CD4-positive, alpha-beta memory T cell (primary cell): ENCODE measurements at regions not wholly inside any gene's neighbourhood (a gene's known extent, or its start where the extent isn't known, plus 50 kb on each side); places are given as distances from the start of the nearest gene placed in this dataset.
"Not testable (repeated sequence)": the region's sequence is repeated elsewhere in the genome, so short reads cannot be mapped to it uniquely, and the experiment has no call there.

Experiments
- CTCF ChIA-PET: fragments of 350-600 bp; sonication (Branson Sonifier 250); formaldehyde crosslinking; loops from one replicate; lab custom pipeline; 2021; ENCODE audit warnings: inconsistent platforms; ENCODE audit not compliant: partially characterized antibody; lab: Charles Lee
- POLR2A ChIA-PET: fragments of 350-600 bp; sonication (Branson Sonifier 250); formaldehyde crosslinking; loops from one replicate; lab custom pipeline; 2021; ENCODE audit not compliant: partially characterized antibody; lab: Charles Lee
- DNase-seq, 5 donors: peaks; one replicate each; pipeline versions ENCODE4 v3.0.0 to v3.0.0-alpha.2; 2020 to 2022; ENCODE audit warnings: mixed read lengths in 1 of 5
- H3K27ac ChIP-seq: one replicate; pipeline ENCODE4 v1.7.0; 2013; ENCODE audit warnings: low read depth, low read length
- H3K27me3 ChIP-seq: 2 replicates; pipeline ENCODE4 v1.7.0; 2013; ENCODE audit warnings: mild to moderate bottlenecking, low read length, moderate library complexity; ENCODE audit not compliant: insufficient read depth
- H3K36me3 ChIP-seq: 2 replicates; pipeline ENCODE4 v1.7.0; 2013; ENCODE audit warnings: mild to moderate bottlenecking, low read length, moderate library complexity; ENCODE audit not compliant: insufficient read depth
- H3K4me1 ChIP-seq: 2 replicates; pipeline ENCODE4 v1.7.0; 2013; ENCODE audit warnings: mild to moderate bottlenecking, low read length, moderate library complexity; ENCODE audit not compliant: insufficient read depth
- H3K4me3 ChIP-seq, 2 donors: one replicate each; pipeline ENCODE4 v1.7.0; 2013; ENCODE audit warnings: low read length in 2 of 2, mild to moderate bottlenecking in 1 of 2
- H3K9me3 ChIP-seq, 2 donors: one replicate each; pipeline ENCODE4 v1.7.0; 2013; ENCODE audit warnings: low read length in 2 of 2, control low read depth in 1 of 2; ENCODE audit not compliant: control insufficient read depth in 1 of 2
- H3K27ac Mint-ChIP-seq, 7 donors: one replicate each; pipeline ENCODE4 v1.8.0; 2020 to 2021; ENCODE audit warnings: mixed read lengths in 7 of 7, mild to moderate bottlenecking in 6 of 7, inconsistent platforms in 3 of 7, moderate library complexity in 3 of 7
- H3K27me3 Mint-ChIP-seq, 2 donors: one replicate each; pipeline ENCODE4 v1.8.0; 2020 to 2021; ENCODE audit warnings: mixed read lengths in 2 of 2
- H3K36me3 Mint-ChIP-seq, 2 donors: one replicate each; pipeline ENCODE4 v1.8.0; 2020 to 2021; ENCODE audit warnings: mixed read lengths in 2 of 2, inconsistent platforms in 1 of 2, mild to moderate bottlenecking in 1 of 2
- H3K4me1 Mint-ChIP-seq, 4 donors: one replicate each; pipeline ENCODE4 v1.8.0; 2020 to 2021; ENCODE audit warnings: mixed read lengths in 4 of 4, mild to moderate bottlenecking in 1 of 4
- H3K4me3 Mint-ChIP-seq, 8 donors: one replicate each; pipeline ENCODE4 v1.8.0; 2020 to 2021; ENCODE audit warnings: mixed read lengths in 8 of 8, mild to moderate bottlenecking in 7 of 8, moderate library complexity in 6 of 8, inconsistent platforms in 3 of 8
- H3K9me3 Mint-ChIP-seq, 8 donors: one replicate each; pipeline ENCODE4 v1.8.0; 2020 to 2021; ENCODE audit warnings: mixed read lengths in 8 of 8, mild to moderate bottlenecking in 5 of 8, inconsistent platforms in 3 of 8, moderate library complexity in 1 of 8
- intact Hi-C: fragments of 100-400 bp; cut with micrococcal nuclease; formaldehyde crosslinking; loops from one replicate; pipeline ENCODE4 v1.15.1; 2023

DNA sequence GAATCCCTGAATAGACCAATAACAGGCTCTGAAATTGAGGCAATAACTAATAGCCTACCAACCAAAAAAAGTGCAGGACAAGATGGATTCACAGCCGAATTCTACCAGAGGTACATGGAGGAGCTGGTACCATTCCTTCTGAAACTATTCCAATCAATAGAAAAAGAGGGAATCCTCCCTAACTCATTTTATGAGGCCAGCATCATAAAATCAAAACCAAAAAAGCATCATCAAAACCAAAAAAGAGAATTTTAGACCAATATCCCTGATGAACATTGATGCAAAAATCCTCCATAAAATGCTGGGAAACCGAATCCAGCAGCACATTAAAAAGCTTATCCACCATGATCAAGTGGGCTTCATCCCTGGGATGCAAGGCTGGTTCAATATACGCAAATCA, 246.2 kb upstream of the THUMPD2 start:
- intact Hi-C loops, H3K36me3 ChIP-seq, CTCF ChIA-PET, H3K4me1 Mint-ChIP-seq, H3K27me3 Mint-ChIP-seq, H3K27ac Mint-ChIP-seq, H3K4me3 ChIP-seq, POLR2A ChIA-PET, H3K27ac ChIP-seq, H3K9me3 ChIP-seq, H3K36me3 Mint-ChIP-seq, H3K4me1 ChIP-seq, DNase-seq, H3K27me3 ChIP-seq, H3K4me3 Mint-ChIP-seq: not testable (repeated sequence)
- peaks cover 3 to 42% (median 23%) of the 10 kb centered on the region in 8 donors for H3K9me3 Mint-ChIP-seq

DNA sequence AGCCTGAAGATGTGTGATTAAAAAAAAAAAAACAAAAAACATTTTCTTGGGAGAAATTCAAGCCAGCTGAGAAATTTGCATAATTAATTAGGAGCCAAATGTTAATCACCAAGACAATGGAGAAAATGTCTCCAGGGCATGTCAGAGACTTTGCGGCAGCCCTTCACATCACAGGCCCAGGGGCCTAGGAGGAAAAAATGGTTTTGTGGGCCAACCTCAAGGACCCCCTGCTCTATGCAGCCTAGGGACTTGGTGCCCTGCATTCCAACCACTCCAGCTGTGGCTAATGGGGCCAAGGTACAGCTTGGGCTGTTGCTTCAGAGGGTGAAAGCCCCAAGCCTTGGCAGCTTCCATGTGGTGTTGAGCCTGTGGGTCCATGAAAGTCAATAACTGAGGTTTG, 241.9 kb upstream of the THUMPD2 start:
- H3K4me1 Mint-ChIP-seq = no peaks in the 10 kb centered on the region
- Histone ChIP-seq H3K9me3 (no peaks in the 10 kb centered on the region), H3K27ac (no peak overlapping the region), H3K4me3 (no peak overlapping the region), H3K36me3 (no peaks in the 10 kb centered on the region), H3K4me1 (no peaks in the 10 kb centered on the region), H3K27me3 (no peaks in the 10 kb centered on the region)
- no peaks in the 10 kb centered on the region for H3K36me3 Mint-ChIP-seq
- no peaks in the 10 kb centered on the region for H3K27me3 Mint-ChIP-seq
- no peak overlapping the region for H3K27ac Mint-ChIP-seq
- no peak for DNase-seq
- ChIA-PET CTCF (no interaction called here), POLR2A (no interaction called here)
- H3K9me3 Mint-ChIP-seq = peaks cover 5 to 48% (median 24%) of the 10 kb centered on the region in 8 donors
- intact Hi-C loops = no loop called here
- H3K4me3 Mint-ChIP-seq = no peak overlapping the region

DNA sequence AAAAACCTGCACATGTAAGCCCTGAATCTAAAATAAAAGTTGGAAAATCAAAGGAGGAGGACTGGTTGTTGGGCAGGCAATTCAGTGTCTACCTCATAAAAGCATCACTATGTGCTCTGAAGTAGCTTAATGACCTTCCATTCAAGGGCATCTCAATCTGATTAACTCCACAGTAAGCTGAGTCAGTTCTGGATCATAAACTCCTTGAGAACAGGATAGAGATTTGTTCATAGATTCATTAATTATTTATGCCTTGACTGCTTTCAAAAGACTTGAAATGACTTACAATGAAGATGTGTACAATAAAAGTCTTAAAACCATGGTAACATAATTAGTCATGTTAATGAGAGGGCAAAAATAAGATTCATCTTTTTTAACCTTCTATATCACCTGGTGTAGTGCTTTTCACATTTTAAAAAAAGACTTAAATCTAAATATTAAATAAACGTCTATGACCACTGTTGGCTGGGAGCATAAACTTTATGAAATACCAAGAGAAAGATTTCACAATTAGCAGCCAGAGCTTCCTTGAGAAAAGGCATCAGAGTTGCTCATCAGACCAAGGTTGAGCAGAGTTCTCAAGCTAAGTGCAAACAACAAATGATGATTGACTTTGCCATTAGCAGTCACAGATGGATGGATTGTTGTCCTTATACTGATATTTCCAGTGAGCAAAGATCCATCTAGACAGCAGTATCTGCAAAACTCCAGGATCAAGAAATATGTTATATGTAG, 237.3 kb upstream of the THUMPD2 start:
- Histone ChIP-seq H3K27me3 (no peaks in the 10 kb centered on the region), H3K27ac (no peak overlapping the region), H3K36me3 (no peaks in the 10 kb centered on the region), H3K9me3 (no peaks in the 10 kb centered on the region), H3K4me3 (no peak overlapping the region), H3K4me1 (no peaks in the 10 kb centered on the region)
- H3K4me1 Mint-ChIP-seq = no peaks in the 10 kb centered on the region
- H3K36me3 Mint-ChIP-seq = no peaks in the 10 kb centered on the region
- peaks cover 3 to 22% (median 18%) of the 10 kb centered on the region in 8 donors for H3K9me3 Mint-ChIP-seq
- intact Hi-C loops = no loop called here
- H3K4me3 Mint-ChIP-seq = no peak overlapping the region
- DNase-seq = no peak
- ChIA-PET CTCF (no interaction called here), POLR2A (no interaction called here)
- no peak overlapping the region for H3K27ac Mint-ChIP-seq
- no peaks in the 10 kb centered on the region for H3K27me3 Mint-ChIP-seq

DNA sequence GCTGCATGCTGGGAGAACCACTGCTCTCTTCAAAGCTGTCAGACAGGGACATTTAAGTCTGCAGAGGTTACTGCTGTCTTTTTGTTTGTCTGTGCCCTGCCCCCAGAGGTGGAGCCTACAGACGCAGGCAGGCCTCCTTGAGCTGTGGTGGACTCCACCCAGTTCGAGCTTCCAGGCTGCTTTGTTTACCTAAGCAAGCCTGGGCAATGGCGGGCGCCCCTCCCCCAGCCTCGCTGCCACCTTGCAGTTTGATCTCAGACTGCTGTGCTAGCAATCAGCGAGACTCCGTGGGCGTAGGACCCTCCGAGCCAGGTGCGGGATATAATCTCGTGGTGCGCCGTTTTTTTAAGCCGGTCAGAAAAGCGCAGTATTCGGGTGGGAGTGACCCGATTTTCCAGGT, 234.9 kb upstream of the THUMPD2 start:
- H3K36me3 ChIP-seq, H3K27me3 Mint-ChIP-seq, H3K36me3 Mint-ChIP-seq, H3K27ac ChIP-seq, CTCF ChIA-PET, H3K4me3 ChIP-seq, H3K27me3 ChIP-seq, H3K4me1 ChIP-seq, intact Hi-C loops, H3K4me1 Mint-ChIP-seq, DNase-seq, H3K4me3 Mint-ChIP-seq, H3K27ac Mint-ChIP-seq, H3K9me3 ChIP-seq, POLR2A ChIA-PET: not testable (repeated sequence)
- peaks cover 1 to 12% (median 4%) of the 10 kb centered on the region in 8 donors for H3K9me3 Mint-ChIP-seq

DNA sequence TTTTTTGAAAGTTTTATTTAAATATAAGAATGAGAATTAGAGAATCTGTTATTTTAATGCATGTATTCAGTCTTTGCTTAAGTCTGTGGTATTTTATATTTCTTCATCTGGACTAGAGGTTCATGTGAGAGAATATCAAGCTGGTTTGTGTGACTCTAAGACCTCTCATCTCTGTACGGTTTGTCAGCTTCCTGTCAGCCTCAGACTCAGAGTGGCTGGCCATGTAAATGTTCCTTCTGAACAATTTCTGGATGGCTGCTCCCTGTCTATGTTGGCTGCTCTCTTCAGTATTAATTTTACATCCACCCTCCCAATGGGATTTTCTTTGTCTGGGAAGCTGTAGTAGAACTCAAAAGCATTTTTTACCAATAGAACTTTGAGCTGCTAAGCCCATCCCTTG, 225.3 kb upstream of the THUMPD2 start:
- no peaks in the 10 kb centered on the region for H3K9me3 ChIP-seq
- H3K27me3 Mint-ChIP-seq = no peaks in the 10 kb centered on the region
- H3K4me3 Mint-ChIP-seq = no peak overlapping the region
- H3K4me1 ChIP-seq = no peaks in the 10 kb centered on the region
- ChIA-PET POLR2A (no interaction called here), CTCF (no interaction called here)
- no peaks in the 10 kb centered on the region for H3K27me3 ChIP-seq
- DNase-seq = no peak
- H3K4me1 Mint-ChIP-seq = no peaks in the 10 kb centered on the region
- peaks cover 0 to 4% (median 1%) of the 10 kb centered on the region in 8 donors for H3K9me3 Mint-ChIP-seq
- no peaks in the 10 kb centered on the region for H3K36me3 ChIP-seq
- intact Hi-C loops = no loop called here
- no peak overlapping the region for H3K27ac Mint-ChIP-seq
- no peaks in the 10 kb centered on the region for H3K36me3 Mint-ChIP-seq
- no peak overlapping the region for H3K4me3 ChIP-seq
- H3K27ac ChIP-seq = no peak overlapping the region

DNA sequence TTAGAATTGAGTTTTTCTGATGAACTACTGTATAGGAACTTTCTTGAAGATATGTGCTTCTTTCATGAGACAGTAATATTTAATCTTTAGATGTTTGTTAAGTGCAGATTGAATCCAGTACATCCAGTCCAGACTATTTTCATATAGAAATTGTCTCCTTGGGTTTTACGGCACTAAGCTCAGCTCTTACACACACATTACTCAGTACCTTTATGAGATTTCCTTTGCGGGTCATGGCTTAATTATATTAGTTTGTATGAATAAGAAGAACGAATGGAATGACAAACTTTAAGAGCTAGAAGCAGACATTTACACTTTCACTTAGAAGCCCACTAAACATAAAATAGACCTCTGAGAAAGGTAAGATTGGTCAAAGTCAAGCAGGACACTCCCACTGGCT, 223.3 kb upstream of the THUMPD2 start:
- intact Hi-C loops = no loop called here
- Histone ChIP-seq H3K27me3 (no peaks in the 10 kb centered on the region), H3K9me3 (no peaks in the 10 kb centered on the region), H3K36me3 (no peaks in the 10 kb centered on the region), H3K27ac (no peak overlapping the region), H3K4me1 (no peaks in the 10 kb centered on the region), H3K4me3 (no peak overlapping the region)
- ChIA-PET CTCF (no interaction called here), POLR2A (no interaction called here)
- Mint-ChIP-seq H3K36me3 (no peaks in the 10 kb centered on the region), H3K27ac (no peak overlapping the region), H3K27me3 (no peaks in the 10 kb centered on the region), H3K9me3 (peaks cover 0 to 3% (median 0%) of the 10 kb centered on the region in 8 donors), H3K4me1 (no peaks in the 10 kb centered on the region), H3K4me3 (no peak overlapping the region)
- no peak for DNase-seq

DNA sequence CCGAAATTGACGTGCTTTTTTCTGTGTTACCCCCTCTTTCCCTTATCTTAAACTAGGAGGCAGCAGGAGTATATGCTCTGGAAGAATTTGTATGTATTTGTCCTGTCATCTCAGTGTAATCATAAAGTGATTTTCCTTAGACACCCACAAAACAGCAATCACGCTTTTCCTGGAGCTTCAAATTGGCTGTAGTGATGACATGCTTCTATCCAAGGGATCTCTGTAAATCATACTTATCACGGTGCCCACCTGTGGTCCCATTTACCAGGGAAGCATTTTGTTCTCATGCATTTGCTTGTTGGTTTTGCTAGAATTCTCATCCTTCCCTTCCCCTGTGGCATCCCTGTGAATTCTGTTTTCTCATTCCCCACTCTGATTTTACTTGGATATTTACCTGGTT, 220.8 kb upstream of the THUMPD2 start:
- H3K27me3 Mint-ChIP-seq = no peaks in the 10 kb centered on the region
- no peaks in the 10 kb centered on the region for H3K27me3 ChIP-seq
- H3K4me1 Mint-ChIP-seq = no peaks in the 10 kb centered on the region
- peaks cover 0 to 2% (median 0%) of the 10 kb centered on the region in 8 donors for H3K9me3 Mint-ChIP-seq
- intact Hi-C loops = no loop called here
- no peaks in the 10 kb centered on the region for H3K9me3 ChIP-seq
- no peak for DNase-seq
- ChIA-PET POLR2A (no interaction called here), CTCF (no interaction called here)
- no peak overlapping the region for H3K4me3 Mint-ChIP-seq
- no peak overlapping the region for H3K27ac ChIP-seq
- H3K27ac Mint-ChIP-seq = no peak overlapping the region
- H3K4me1 ChIP-seq = no peaks in the 10 kb centered on the region
- no peaks in the 10 kb centered on the region for H3K36me3 Mint-ChIP-seq
- no peaks in the 10 kb centered on the region for H3K36me3 ChIP-seq
- H3K4me3 ChIP-seq = no peak overlapping the region

DNA sequence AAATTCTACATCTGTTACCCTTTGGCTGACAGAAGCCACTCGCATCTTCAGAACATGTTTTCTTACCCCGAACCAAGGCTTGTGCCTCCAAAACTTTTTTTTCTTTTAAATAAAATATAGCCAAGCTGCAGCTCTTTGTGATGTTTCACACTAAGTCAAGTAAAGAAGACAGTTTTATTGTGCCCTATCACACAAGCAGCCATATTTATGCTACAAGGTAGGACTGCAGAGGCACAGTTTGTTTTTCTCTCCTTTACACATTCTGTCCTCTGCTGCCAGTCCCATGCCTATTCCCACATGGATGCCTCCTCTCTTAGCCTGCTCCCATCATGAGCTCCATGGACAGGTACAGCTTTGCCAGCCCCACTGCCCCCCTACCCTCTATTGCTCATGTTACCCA, 219.6 kb upstream of the THUMPD2 start:
- H3K9me3 Mint-ChIP-seq = peaks cover 0 to 2% (median 0%) of the 10 kb centered on the region in 8 donors
- intact Hi-C loops = no loop called here
- CTCF ChIA-PET = no interaction called here

More for the DNA sequence above, 219.6 kb upstream of the THUMPD2 start:
- Mint-ChIP-seq H3K36me3 (no peaks in the 10 kb centered on the region), H3K4me1 (no peaks in the 10 kb centered on the region), H3K27me3 (no peaks in the 10 kb centered on the region), H3K27ac (no peak overlapping the region), H3K4me3 (no peak overlapping the region)
- Histone ChIP-seq H3K27me3 (no peaks in the 10 kb centered on the region), H3K9me3 (no peaks in the 10 kb centered on the region), H3K4me1 (no peaks in the 10 kb centered on the region), H3K36me3 (no peaks in the 10 kb centered on the region), H3K27ac (no peak overlapping the region), H3K4me3 (no peak overlapping the region)
- POLR2A ChIA-PET = no interaction called here
- no peak for DNase-seq
